GM19351 (cell line): ENCODE measurements at regions not wholly inside any gene's neighbourhood (a gene's known extent, or its start where the extent isn't known, plus 50 kb on each side); places are given as distances from the start of the nearest gene placed in this dataset.
"Not testable (repeated sequence)": the region's sequence is repeated elsewhere in the genome, so short reads cannot be mapped to it uniquely, and the experiment has no call there.

ENCODE experiments used
- ATAC-seq: cut with Tn5 transposase; IDR thresholded peaks from one replicate; pipeline ENCODE4 v1.9.1; 2021; ENCODE audit warnings: mild to moderate bottlenecking, moderate library complexity; ENCODE audit not compliant: unreplicated experiment

DNA sequence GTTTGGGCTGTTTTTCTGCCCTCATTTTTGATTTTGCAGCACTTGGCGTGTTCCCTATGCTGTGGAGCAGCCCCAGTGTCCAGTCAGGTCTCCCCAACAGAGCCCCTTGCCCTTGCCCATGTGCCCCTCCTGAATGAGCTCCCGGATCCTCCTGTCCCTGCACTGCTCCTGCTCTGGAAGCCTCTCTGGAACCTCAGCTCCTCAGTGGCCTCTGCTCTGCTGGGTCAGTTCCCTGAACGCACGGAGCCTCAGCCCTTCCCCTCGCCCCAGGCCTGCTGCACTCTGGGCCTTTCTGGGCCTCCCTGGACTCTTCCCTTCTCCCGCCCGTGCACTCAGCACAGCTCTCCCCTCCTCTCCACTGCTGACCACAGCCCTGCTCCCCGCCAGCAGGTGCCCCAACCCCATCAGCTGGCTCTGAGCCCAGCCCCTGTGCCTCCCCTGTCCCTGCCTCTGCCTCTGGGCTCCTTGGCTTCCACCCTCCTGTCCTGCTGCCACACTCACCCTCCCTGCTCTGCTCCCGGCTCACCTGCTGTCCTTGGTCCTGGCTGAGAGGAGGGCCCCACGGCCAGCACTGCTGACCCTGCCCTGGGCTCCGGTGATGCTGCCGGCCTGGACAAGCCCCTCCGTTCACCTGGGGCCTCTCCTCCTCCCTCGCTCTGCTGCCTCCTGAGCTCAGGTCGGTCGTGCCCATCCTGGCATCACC lies 220.6 kb downstream of the TMEM121 start:
- ATAC-seq: not testable (repeated sequence)

DNA sequence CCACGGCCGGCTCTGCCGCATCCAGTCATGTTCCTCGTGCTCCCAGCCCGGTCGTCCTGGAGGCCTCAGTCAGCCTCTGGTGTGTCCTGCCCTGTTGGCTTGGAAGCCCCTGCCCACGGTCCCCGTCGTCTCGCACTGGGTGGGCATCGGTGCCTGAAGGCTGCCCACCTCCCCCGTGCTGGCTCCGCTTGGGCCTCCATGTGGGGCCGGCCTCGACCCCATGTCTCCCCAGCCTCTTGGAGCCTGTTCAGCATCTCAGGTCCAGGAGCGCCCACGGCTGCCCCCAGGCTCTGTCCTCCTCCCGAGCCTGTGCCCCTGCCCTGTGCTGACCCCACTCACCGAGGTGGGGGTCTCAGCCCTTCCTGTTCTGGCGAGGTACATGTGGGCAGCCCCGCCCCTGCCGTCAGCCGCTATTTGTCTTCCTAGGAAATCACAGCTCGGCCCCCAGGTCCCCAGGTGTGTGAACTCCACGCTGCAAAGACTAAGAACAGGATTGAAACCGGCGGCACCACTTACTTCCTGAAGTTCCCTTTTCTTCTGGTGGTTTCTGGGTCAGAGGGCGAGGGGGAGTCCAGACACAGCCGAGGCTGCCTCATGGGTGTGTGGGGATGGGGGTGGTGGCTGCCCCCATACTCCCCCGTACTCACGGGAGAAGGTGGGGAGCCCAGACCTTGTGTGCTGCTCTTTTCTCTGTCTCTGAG lies 221.3 kb downstream of the TMEM121 start:
- ATAC-seq: not testable (repeated sequence)

DNA sequence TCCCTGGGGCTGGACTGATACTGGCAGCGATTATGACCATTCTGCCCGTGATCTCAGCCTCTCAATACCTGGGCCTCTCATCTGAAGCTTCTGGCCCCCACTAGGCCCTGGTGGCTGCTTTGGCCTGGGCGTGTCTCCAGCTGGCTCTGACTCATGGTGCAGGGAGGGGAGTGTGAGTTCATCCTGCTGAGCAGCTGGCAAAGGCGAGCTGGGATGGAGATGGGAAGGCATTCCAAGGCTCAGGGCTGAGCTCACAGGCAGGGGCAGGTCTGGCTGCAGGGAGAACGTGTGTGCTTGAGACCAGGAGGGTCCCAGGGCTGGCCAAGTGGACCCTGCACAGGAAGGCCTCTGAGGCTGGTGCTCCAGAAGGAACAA lies 221.8 kb downstream of the TMEM121 start:
- ATAC-seq: no peak

DNA sequence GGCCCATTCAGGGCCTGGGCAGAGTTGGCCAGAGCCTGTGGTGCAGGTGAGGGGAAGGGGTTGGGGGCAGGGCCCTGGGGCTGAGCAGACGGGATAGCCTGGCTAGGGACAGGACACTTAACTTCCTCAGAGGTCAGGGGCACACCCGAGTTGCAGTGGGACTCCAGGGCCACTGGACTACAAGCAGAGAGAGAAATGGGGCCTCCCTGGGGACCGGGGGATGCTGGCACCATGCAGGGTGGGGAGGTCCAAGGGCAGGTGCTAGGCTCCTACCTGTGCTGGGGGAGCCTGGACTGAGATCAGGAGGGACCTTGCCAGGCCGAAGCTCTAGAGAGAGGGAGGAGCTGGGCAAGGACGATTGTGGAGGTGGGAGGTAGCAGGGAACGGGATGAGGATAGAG lies 222.3 kb downstream of the TMEM121 start:
- not testable (repeated sequence) for ATAC-seq

DNA sequence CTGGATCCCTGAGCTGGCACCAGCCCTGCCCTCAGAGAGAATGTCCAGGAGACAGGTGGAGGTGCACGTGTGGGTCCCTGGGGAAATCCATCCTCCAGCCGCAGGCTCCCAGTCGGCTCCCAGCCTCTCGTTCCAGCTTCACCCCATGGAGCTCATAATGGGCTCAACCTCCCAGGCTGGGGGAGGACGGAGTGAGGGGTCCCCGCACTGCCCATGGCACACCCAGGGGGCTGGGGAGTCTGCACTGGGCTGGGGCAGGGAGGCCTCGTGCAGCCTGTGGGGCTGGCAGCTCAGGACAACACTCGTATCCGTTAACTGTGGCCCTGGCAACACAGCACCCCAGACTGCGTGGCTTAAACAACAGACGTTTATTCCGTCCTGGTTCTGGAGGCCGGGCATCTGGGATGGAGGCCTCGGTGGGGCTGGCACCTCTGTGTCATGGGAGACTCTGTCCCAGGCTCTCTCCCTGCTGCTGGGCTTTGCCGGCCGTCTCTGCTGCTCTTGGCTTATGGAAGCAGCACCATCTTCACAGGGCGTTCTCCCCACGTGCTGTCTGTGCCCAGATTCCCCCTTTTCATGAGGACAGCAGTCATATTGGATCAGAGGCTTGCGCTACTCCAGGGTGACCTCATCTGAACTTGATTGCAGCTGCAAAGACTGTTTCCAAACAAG lies 223.6 kb downstream of the TMEM121 start:
- not testable (repeated sequence) for ATAC-seq

DNA sequence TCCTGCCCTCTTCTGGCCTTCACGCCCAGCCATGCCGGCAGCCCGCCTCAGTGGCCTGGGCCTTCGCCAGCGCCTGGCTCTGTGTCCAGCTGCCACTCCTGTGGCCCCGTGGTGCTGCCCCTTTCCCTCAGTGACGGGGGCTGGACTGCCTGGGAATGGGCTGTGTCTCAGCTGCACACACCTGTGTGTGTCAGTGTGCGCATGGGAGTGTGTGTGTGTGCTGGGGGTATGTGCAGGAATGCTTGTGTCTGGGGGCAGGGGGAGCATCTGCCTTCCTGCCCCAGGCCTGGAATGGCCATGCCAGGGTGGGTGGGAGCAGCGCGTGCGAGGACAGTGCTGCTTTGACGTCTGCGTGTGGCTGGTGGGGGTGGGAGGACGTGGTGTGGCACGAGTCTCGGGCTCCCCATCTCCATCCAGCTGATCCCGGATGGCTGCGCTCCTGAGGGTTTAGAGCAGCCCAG lies 224.9 kb downstream of the TMEM121 start:
- ATAC-seq: not testable (repeated sequence)

DNA sequence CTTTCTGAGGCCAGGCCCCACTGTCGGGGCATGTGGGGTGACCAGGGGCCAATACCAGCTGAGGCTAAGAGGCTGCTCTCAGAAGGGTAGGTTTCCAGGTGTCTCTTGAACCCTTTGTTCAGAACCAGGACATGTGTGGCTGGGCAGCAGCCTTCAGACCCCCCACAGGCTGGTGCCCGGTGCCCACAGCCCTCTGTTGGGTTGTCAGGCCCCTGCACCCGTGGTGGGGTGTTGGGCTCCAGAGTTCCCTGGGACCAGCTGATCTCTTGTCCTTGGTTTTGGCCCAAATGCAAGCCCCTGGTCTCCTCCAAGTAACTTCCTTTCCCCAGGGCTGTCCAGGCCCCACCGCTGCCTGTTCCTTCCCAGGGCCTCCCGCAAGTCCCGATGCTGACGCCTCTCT lies 226.0 kb downstream of the TMEM121 start:
- not testable (repeated sequence) for ATAC-seq

DNA sequence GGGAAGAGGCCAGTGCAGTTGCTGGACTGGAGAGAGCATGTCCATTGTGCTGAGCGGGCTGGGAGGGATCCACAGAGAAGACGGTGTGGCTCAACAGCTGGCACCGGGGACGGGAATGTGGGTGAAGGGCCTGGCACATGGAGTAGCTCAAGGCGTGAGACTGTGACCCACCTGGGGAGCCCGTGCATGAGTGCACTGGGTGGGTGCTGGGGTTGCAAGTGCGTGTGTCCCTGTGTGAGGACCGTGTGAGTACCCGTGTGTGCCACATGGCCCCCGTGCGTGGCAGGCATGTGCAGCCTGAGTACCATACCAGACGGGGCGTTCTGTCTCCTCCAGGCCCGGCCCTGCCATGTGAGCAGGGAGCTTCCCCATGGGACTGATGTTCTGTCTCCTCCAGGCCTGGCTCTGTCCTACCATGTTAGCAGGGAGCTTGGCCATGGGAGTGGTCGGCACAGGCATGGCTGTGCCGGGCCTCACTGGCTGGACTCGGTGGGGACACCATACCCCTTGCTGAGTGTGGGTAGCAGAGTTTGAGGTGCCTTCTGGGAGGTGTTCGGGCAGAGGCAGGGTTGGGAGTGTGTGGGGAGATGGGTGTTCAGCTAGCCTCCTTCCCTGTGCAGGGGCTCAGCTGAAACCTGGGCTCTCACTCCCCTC lies 234.4 kb downstream of the TMEM121 start:
- ATAC-seq: no peak

DNA sequence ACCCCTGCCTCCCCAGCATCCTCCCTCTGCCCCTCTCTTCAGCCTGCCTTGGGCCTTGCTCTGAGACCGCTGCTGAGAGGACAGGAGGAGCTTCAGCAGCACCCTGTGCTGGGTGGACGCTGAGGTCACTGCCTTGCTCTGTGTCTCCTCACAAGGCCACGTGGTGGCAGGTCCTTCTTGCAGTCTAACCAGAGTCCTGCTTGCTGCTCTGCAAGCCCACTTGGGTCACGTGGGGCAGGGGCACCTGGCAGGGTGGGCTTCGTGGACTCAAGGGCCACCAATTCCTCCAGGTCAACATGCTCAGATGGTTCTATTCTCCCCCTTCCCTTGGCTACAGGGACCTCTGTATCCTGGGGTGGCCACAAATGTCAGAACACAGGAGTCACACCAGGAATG lies 235.0 kb downstream of the TMEM121 start:
- not testable (repeated sequence) for ATAC-seq

DNA sequence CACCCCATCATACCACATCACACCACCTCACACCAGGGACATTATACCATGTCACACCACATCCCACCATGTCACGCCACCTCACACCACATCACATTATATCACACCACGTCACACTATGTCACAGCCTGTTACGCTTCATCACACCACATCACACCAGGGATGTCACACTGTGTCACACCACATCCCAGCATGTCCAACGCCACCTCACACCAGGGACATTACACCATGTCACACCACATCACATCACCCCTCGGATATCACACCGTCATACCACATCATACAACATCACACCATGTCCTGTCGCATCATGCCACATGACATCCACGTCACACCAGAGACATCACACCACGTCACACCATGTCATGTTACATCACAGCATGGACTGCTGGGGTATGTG lies 235.5 kb downstream of the TMEM121 start:
- no peak for ATAC-seq

DNA sequence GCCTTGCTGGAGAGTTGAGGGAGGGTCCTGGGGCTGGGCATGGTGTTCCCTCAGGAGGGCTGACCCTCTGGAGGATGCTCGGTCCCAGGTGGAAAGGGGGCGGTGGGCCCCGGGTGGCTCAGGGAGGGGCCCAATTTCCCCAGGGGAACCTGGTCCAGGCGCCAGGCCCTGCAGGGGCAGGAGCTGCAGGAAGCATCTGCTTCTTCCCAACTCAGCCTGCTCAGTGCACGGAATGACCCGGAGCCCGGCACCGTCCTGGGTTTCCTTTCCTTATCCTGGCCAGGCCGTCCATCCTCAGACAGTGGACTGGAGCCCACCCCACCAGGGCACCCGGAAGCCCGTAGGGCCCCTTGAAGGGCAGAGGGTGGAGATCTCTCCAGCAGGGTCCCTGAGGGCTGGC lies 235.9 kb downstream of the TMEM121 start:
- not testable (repeated sequence) for ATAC-seq

DNA sequence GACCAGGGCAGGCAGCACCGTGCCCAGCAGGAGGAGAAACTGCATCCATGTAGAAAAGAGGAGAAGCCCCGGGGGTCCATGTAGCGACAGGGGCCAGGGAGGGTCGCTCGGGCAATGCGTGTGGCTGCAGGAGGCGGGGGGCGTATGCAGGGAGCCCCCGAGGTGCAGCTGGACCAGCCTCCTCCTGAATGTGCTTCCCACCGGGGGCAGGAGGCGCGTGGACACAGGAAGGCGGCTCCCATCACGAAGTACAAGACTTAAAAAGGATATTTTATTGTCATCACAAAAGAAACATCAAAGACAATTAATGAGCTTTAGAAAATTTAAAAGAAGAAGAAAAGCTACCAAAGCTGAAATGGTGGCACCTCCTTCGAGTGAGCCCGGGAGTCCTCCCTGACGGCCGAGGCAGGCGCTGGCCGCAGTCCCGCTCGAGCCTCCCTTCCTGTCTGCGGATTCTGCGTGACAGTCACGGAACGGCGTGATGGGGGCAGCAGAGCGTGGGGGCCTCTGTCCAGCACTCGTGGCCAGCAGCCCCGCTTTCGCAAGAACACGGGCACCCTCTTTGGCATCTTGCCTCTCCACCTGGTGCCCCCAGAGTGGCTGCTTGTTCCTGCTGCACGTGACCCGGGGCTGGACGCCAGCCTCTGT lies 238.0 kb downstream of the TMEM121 start:
- ATAC-seq: not testable (repeated sequence)

DNA sequence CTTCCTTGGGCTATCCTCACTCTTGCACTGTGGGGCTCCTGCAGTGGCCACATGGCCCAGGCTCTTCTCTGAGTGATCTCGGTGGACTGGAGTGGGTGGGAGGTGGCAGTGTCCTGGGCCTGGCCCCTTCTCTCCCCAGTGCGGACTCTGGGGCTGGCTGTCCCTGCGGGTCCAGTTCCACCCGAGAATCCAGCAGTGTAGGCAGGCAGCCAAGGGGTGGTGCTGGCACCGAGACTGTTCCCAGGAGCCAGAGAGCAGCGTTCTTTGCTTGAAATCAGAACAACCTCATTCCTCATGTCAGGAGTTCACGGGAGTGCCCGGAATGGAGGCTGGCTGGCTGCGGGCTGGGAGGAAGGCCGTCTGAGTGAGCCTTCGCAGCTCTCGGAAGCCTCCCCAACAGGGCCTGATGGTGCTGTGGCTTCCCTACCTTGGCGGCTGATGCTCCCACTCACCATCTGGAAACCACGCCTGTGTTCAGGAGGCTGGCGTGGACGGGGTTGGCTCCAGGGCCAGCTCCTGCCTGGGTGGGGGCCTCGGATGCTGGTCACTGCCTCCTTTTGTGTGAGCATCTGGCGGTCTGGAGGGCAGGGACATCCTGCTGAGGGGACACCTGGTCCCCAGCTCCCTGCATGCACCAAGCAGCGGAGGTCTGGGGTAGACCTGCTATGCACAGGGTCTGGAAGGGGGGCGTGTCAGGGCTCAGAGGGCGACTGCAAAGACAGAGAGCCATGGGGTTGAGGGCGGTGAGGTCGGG lies 238.9 kb downstream of the TMEM121 start:
- not testable (repeated sequence) for ATAC-seq

DNA sequence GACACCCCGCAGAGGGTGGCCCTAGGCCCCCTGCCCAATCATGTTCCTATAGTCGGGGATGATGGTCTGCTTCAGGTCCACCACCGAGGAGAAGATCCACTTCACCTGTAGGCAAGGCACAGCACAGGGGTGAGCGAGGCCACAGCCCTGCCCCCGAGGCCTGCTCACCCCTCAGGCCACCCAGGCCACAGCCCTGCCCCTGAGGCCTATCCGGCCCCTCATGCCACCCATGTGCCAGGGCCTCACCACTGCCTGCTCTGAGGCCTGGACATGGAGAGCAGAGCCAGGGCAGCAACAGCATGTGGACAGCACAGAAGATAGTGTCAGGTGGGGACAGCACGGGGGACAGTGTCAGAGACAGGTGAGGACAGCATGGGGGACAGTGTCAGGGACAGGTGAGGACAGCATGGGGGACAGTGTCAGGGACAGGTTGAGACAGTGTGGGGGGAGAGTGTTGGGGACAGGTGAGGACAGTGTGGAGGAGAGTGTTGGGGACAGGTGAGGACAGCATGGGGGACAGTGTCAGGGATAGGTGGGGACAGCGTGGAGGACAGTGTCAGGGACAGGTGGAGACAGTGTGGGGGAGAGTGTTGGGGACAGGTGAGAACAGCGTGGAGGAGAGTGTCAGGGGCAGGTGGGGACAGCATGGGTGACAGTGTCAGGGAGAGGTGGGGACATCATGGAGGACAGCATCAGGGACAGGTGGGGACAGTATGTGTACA lies 239.7 kb downstream of the TMEM121 start:
- ATAC-seq: no peak

DNA sequence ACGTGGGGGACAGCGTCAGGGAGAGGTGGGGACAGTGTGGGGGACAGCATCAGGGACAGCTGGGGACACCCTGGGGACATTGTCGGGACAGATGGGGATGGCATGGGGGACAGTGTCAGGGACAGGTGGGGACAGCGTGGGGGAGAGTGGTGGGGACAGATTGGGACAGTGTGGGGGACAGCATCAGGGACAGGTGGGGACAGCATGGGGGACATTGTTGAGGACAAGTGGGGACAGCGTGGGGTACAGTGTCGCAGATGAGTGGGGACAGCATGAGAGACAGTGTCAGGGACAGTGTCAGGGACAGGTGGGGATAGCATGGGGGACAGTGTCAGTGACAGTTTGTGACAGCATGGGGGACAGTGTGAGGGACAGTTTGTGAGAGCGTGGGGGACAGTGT lies 240.9 kb downstream of the TMEM121 start:
- no peak for ATAC-seq

DNA sequence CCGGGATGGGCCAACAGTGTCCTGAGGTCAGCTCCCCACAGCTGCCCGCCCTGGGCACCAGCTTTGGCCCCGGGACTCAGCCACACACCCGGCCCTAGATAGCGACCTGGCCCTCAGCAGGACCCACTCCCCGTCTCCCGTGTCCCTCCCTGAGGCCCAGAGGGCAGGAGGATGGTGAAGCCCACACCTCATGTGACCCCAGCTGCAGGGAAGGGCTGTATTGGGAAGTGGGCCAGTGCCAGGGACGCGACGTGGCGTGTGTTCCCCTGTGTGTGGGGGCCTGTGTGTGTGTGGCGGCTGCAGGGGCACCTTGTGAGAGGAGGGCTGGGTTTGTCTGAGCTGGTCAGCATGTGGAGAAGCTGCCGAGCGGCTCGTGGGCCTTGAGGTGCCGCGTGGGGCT lies 241.7 kb downstream of the TMEM121 start:
- not testable (repeated sequence) for ATAC-seq

DNA sequence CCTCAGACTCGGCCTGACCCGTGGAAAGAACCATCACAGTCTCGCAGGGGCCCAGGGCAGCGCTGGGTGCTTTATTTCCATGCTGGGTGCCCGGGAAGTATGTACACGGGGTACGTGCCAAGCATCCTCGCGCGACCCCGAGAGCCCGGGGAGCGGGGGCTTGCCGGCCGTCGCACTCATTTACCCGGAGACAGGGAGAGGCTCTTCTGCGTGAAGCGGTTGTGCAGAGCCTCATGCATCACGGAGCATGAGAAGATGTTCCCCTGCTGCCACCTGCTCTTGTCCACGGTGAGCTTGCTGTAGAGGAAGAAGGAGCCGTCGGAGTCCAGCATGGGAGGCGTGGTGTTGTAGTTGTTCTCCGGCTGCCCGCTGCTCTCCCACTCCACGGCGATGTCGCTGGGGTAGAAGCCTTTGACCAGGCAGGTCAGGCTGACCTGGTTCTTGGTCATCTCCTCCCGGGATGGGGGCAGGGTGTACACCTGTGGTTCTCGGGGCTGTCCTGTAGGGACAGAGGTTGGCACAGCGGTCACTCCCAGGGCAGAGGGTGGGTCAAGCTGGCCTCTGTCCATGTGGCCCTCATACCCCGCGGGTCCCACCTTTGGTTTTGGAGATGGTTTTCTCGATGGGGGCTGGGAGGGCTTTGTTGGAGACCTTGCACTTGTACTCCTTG lies 242.8 kb downstream of the TMEM121 start:
- ATAC-seq: not testable (repeated sequence)

DNA sequence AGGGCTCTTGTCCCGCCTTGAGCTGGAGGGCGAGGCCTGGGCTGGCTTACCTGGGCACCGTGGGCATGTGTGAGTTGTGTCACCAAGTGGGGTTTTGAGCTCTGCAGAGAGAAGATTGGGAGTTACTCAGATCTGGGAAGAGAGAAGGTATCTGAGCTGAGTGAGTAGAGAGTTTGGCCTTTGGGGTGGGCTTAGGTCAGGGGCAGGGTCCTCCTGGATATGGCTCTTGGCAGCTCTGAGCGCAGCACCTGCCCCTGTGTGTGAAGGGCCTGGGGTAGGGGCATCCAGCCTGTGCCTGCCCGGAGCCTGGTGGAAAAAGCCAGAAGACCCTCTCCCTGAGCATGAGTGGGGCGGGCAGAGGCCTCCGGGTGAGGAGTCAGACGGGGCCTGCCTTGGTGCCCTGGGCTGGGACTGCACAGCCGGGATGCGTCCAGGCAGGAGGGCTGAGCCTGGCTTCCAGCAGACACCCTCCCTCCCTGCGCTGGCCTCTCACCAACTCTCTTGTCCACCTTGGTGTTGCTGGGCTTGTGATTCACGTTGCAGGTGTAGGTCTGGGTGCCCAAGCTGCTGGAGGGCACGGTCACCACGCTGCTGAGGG lies 244.3 kb downstream of the TMEM121 start:
- ATAC-seq: not testable (repeated sequence)
